GM12892 (cell line): ENCODE measurements at regions not wholly inside any gene's neighbourhood (a gene's known extent, or its start where the extent isn't known, plus 50 kb on each side); places are given as distances from the start of the nearest gene placed in this dataset.

ENCODE experiments used
- POLR2A ChIP-seq: IDR thresholded peaks from 2 replicates; pipeline ENCODE4 v1.6.1; 2011; ENCODE audit warnings: low read depth, low read length, control low read depth
- POLR2AphosphoS5 ChIP-seq: IDR thresholded peaks from 2 replicates; pipeline ENCODE4 v1.6.1; 2011; ENCODE audit warnings: low read depth, low read length, control low read depth

DNA sequence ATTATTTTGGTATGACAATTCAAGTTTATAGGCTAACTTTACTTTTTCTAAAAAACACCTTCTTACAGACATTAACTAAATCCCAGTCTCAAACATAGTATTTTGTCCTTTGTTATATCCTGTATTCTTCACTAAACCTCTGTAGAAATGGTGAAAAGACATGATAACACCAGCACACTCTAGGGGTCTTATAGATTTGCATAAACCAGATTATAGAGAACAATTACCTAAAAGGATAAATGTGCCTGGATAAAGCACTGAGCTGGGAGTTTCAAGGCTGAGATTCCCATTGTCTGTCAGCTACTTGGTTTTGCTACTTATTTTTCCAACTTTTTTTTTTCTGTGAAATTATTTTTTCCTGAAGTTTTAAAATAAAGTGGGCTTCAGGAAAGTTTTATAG lies 1288.6 kb upstream of the TMPRSS15 start:
- TF ChIP-seq POLR2A (no peak), POLR2AphosphoS5 (no peak)
